Epidermal melanocyte (primary cell): ENCODE measurements at regions not wholly inside any gene's neighbourhood (a gene's known extent, or its start where the extent isn't known, plus 50 kb on each side); places are given as distances from the start of the nearest gene placed in this dataset.

Experiments
- DNase-seq: peaks from one replicate; pipeline ENCODE4 v3.0.0; 2011; ENCODE audit warnings: low spot score; ENCODE audit not compliant: insufficient read length

DNA sequence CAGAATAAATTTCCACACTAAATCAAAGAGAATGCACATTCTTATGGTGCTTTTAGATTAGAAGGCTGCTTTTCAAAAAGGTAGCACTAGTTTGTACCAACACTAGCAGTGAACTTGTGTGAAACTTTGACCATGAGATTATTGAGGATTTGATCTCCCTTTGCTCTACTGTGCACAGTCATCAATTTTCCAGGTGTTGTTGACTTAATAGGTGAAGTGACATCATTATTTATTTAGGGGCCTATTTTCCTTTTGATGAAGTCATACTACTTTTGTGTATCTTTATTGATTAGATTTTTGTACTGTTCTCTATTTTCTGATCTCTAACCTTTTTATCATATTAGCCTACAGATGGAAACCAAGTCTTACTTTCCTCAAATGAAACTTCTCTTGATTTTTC, 507.9 kb upstream of the LCORL start:
- DNase-seq = no peak

- no peak for DNase-seq
Measured at GRCh38 chr4:18524667-18525066, 503.1 kb upstream of the LCORL start.

- DNase-seq = no peak
Measured at GRCh38 chr4:18518098-18518497, 496.5 kb upstream of the LCORL start.

DNA sequence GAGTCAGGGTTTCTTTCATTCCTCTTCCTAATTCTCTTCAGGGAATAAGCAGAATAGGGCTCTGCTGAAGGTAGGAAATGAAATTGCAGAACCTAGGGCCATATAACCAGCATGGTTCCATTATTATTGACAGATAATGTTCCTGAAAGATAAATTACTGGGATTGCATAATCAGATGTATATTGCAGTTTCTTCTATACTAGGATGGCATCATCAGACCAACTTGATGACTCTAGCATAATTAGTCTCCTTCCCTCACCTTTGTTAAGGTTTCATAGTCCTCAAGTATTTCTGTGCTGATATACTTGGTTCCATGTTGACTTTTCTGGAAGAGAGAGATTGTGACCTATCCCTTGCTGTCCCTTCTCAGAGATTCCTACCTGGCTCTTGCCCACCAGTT, 492.3 kb upstream of the LCORL start:
- no peak for DNase-seq

DNA sequence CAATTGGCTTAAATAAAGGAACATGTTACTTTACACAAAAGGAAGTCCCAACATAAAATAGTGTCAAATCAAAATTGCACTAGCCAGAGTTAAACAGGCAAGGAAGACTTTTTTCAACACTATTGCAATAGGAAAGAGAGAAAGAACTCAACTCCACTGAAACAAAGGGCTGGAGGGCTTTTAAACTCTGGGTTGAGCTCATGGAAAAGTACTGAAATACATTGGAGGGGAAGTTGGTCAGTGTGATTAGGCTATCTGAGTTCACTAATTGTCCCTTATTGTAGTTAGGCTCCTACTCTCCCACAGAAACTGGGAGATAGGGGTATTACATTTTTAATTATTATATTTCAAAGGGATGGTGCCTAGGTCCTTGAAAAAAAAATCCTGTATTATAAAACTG, 491.2 kb upstream of the LCORL start:
- no peak for DNase-seq

DNA sequence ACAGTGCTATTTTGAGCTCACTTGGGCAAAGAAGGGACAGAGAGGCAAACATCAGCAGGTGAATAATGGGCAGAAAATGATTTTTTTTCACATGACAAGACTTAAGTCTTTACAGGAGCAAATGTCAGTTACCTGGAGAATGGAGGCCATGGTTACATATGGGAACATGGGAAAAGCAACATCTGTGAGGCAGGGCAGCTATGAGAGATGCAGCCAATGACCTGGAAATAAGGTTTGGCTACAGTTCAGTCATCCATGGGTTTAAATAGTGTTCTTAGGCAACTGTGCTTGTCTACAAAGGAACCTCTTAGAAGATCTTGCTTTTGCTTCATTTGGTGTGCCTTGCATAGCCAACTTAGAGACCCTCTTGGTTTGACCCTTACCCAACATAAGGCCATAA, 490.2 kb upstream of the LCORL start:
- no peak for DNase-seq

DNA sequence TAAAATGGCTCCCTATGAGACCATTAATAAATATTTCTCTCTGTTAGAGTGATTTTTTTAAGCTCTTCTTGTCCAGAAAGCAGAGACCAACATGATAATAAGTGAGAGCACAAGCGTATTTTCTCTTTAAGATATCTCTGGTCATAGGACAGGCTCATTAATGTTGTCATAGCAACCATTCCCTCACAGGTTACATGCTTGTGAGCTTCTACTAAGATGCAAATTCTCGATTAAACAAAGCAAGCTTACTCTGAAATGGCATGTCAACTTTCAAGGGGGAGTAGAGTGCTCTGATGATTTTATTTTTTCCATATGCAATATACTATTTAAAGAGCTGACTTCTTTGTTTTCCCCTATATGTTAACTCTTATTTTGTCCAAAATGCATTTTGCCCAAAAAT, 487.2 kb upstream of the LCORL start:
- DNase-seq = no peak

DNA sequence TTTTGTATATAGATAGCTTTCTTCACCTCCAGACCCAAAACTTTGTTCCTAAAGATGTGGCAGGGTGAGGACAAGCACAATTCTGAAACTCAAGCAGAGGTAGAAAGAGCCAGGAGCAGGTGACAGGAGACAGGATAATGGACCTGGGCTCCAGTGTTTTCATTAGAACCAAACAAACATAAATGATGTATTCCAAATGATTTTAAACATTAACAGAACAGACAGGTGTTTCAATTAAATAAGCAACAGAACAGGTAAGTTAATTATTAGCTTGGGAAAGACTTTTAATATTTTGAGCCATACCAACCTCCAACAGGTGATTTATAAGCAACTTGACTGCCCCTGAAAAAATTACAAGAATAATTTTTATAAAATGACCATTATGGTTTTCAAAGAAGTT, 459.4 kb upstream of the LCORL start:
- DNase-seq = no peak

DNA sequence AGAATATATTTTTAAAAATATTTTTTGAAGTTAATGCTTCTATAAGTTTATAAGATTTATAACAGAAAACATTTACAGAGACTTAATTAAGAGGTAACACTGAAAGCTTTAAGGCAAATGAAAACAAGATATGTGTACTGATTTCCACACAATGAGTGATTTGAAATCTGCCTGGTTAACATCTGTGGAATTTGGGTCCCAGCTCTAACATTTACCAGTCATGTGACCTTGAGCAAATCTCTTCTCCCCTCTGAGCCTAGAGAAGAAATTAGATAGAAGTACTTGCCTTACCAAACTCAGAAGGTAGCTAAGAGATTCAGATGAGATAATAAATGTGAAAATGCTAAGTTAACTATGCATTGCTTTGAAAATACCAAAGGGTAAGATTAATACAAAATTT, 458.8 kb upstream of the LCORL start:
- no peak for DNase-seq

DNA sequence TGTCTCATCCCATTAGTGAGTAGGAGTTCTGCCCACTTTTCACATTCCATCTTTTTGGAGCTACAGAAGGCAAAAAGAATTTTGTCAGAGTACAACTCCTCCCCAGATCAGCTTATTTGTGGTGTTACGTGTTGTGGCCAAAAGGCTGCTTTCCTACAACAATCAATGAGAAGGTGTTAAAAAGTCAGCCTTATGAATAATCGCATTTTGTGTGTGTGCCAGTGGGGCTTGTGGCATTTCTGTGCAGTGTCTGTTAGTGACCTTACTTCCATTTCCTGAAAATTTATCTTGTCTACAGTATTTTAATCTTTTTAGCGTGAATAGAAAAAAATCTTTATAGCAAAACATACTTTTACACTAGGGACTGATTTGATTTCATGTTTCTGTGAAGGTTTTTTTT, 458.3 kb upstream of the LCORL start:
- DNase-seq = no peak

GRCh38 chr4:18463987-18464559, 442.5 kb upstream of the LCORL start:
- no peak for DNase-seq

DNA sequence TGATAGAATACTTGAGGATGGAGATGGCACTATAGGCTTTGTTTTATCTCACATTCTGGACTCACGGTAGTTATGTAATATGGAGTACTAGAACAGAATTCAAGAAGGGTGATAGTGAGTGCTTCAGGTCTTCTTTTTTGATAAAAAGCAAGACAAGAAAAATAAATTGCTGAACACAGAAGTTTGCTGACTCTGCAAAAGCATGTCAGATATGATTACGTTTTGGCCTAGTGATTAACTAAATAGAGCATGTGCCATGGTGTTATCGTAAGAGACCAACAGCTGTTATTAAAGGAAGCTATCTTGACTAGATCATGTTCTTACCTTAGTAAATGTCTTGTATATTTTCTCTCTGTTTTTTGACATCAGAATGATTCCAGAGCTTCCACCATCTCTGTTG, 436.9 kb upstream of the LCORL start:
- DNase-seq = no peak

DNA sequence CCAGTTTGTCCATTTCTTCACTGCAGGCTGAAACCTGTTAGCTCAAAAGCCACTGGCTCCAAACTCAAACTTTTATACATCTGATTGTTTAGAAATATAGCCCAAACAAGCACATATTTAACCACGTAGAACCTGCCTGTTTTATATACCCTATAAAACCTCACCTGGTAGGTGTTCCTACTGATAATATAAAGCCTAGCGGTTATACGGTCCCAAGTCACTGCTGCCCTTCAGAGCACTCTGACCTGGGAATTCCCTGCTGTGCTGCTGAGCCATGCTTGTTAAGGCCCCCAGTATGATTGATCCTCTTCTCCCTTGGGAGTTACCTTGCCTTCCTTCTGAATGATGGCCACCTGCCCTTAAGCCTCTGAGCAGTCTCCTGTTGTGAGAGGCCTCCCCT, 432.8 kb upstream of the LCORL start:
- no peak for DNase-seq

DNA sequence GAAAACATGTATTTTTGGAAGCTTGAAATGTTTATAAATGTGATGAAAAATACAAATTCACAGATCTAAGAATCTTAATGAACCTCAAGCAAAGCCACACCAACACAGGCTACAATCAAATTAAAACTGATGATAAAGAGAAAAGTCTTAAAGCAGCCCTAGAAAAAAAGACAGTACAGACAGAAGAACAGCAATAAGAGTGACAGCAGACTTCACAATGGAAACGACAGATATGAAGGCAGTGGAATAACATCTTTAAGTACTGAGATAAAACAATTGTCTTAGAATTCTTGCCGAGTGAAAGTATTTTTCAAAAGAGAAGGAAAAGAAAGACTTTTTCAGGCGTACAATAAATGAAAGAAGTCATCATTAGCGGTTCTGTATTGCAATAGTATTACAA, 423.6 kb upstream of the LCORL start:
- no peak for DNase-seq

- DNase-seq = no peak
Measured at GRCh38 chr4:18444206-18444605, 422.7 kb upstream of the LCORL start.

GRCh38 chr4:18442957-18443356, 421.4 kb upstream of the LCORL start:
- DNase-seq = no peak

GRCh38 chr4:18441676-18442075, 420.1 kb upstream of the LCORL start:
- DNase-seq = no peak

DNA sequence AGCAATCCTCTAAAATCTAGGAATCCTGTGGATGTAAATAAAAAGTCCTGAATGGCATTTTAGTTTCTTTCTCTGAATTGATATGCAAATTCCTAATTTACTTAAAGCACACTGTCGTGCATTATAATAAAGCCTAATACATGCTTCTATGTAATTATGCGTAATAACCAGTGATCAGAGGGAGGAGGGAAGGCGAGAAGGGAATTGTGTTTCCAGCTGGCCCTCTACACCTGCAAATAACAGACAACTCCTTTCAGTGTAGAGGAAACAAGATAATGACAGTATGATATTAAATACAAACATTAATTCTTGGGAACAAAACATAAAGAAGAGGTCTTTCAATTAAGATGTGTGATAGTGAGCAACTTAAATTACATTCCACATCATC, 419.6 kb upstream of the LCORL start:
- no peak for DNase-seq

GRCh38 chr4:18440527-18441202, 419.1 kb upstream of the LCORL start:
- no peak for DNase-seq

GRCh38 chr4:18439311-18439710, 417.8 kb upstream of the LCORL start:
- no peak for DNase-seq

DNA sequence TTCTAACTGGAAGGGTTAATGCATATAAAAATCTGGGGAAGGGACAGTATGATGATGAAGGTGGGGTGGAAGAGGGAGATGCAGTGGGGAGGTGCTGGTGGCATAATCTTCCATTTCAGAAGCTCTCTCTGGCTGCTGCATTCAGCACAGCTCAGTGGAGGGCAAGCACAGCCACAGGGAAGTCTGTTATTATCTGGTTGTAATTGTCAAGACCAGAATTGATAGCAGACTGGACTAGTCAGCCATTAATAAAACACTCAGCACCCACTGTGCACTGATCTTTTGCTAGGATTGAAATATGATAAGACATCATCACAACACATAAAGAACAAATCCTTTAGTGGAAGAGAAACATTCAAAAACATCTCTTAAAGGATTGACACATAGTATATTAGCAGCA, 414.2 kb upstream of the LCORL start:
- DNase-seq = no peak

DNA sequence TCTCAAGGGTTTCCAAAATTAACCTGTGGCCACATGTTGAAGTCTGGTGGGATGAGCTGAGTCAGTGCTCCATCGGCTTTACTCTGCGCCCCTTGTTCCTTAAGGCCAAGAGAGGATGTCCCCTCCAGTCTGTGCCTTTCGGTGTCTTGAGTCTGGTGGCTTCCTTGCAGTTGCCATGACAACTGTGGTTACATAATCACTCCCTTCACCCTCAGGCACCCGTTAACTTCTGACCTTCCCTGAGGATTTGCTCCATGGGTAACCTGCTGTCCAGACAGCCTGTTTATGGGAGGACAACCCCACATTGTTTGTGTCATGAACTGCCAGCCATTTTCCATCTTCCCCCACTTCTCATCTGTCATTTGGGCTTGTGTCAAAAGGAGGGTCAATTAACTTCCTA, 401.1 kb upstream of the LCORL start:
- DNase-seq = no peak

GRCh38 chr4:18421519-18421918, 400.0 kb upstream of the LCORL start:
- no peak for DNase-seq

DNA sequence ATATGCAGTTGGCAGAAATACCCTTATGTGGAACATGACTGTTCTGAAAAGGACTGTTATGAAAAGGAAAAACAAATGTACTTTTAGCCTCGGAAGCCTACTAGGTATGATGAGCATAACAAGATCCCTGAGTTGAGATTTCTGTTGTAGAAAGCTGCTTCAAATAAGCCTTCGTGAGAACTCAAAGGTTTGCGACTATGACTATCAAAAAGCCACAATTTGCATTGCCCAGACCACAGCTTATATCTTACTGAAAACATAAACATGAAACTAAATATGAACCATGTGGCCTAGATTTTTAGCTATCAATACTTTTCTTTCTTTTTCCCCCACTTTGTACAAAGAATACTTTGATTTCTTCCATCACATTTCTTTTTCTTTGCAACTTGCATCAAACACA, 398.2 kb upstream of the LCORL start:
- DNase-seq = no peak
